AG04450 (cell line): ENCODE measurements at regions not wholly inside any gene's neighbourhood (a gene's known extent, or its start where the extent isn't known, plus 50 kb on each side); places are given as distances from the start of the nearest gene placed in this dataset.

Source experiments
- CTCF ChIA-PET: fragments of 300-600, 350-600 bp; formaldehyde crosslinking; extraction: SDS; loops from one replicate; lab custom pipeline; 2022; ENCODE audit warnings: antibody characterized with exemption, inconsistent platforms; lab: Charles Lee
- POLR2A ChIA-PET: fragments of 350-600 bp; formaldehyde crosslinking; extraction: SDS; loops from one replicate; lab custom pipeline; 2021; ENCODE audit warnings: antibody characterized with exemption, inconsistent platforms; lab: Yijun Ruan, JAX
- DNase-seq: peaks from one replicate; pipeline ENCODE4 v3.0.0-alpha.2; 2011; ENCODE audit warnings: low read depth, low spot score
- H3K27ac ChIP-seq: one replicate; pipeline ENCODE4 v1.5.1; 2012; ENCODE audit warnings: low read depth, low read length, control low read depth
- H3K27me3 ChIP-seq: one replicate; pipeline ENCODE4 v1.6.0; 2012; ENCODE audit warnings: low read length; ENCODE audit not compliant: control insufficient read depth, insufficient read depth
- H3K4me3 ChIP-seq: 2 replicates; pipeline ENCODE4 v1.5.1; 2011; ENCODE audit warnings: mild to moderate bottlenecking, low read depth, low read length, control low read depth
- H3K9me3 ChIP-seq: 2 replicates; pipeline ENCODE4 v1.5.1; 2012; ENCODE audit warnings: low read length; ENCODE audit not compliant: control insufficient read depth, insufficient read depth
- CTCF ChIP-seq: IDR thresholded peaks from 2 replicates; pipeline ENCODE4 v1.5.1; 2011; ENCODE audit warnings: low read depth, low read length, control low read depth, inconsistent platforms

- CTCF ChIA-PET = no interaction called here
- no peak for DNase-seq
- no peak overlapping the region for H3K4me3 ChIP-seq
- TF ChIP-seq CTCF = no peak
- no peaks in the 10 kb centered on the region for H3K9me3 ChIP-seq
- H3K27me3 ChIP-seq = no peaks in the 10 kb centered on the region
- no peak overlapping the region for H3K27ac ChIP-seq
- POLR2A ChIA-PET = no interaction called here
These were observed 103.2 kb upstream of the SMURF2 start for GRCh38 chr17:64765191-64765889.

DNA sequence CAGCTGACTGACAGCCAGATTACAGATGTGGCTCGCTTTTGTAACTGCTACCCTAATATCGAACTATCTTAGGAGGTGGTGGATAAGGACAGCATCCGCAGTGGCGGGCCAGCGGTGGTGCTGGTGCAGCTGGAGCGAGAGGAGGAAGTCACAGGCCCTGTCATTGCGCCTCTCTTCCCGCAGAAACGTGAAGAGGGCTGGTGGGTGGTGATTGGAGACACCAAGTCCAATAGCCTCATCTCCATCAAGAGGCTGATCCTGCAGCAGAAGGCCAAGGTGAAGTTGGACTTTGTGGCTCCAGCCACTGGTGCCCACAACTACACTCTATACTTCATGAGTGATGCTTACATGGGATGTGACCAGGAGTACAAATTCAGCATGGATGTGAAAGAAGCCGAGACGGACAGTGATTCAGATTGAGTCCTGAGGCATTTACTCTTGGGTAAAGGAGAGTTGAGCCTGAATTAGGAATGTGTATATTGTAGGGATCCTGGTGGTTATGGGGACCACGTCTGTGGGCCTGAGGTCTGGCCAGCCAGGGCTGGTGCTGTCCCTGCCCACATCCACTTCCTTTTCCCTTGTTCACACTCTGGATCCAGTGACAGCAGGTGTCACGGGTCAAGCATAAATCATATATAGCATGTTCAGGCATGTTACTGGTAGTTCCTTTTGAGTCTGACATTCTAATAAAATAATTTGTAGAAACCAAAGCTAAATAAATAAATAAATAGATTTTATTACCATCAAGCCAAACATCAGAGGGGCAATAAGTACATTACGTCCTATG, 89.0 kb upstream of the SMURF2 start:
- DNase-seq = no peak
- Histone ChIP-seq H3K27me3 (no peaks in the 10 kb centered on the region), H3K9me3 (no peaks in the 10 kb centered on the region), H3K4me3 (no peak overlapping the region), H3K27ac (no peak overlapping the region)
- no peak for TF ChIP-seq CTCF
- ChIA-PET CTCF (interaction anchor here (0.7 kb wide), 1 partner anchor 24 kb away, joined by 6 read pairs; no protein-coding TSS in a partner anchor), POLR2A (no interaction called here)

DNA sequence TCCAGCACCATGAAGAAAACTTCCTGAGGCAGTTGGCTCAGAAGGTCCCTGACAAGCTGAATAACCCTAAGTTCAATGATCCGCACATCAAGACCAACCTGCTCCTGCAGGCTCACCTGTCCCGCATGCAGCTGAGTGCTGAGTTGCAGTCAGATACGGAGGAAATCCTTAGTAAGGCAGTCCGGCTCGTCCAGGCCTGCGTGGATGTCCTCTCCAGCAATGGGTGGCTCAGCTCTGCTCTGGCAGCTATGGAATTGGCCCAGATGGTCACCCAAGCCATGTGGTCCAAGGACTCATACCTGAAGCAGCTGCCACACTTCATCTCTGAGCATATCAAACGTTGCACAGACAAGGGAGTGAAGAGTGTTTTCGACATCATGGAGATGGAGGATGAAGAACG, 88.4 kb upstream of the SMURF2 start:
- POLR2A ChIA-PET = no interaction called here
- Histone ChIP-seq H3K27me3 (no peaks in the 10 kb centered on the region), H3K9me3 (no peaks in the 10 kb centered on the region), H3K27ac (no peak overlapping the region), H3K4me3 (no peak overlapping the region)
- CTCF ChIA-PET = no interaction called here
- DNase-seq = no peak
- TF ChIP-seq CTCF = no peak

- no peak for DNase-seq
- POLR2A ChIA-PET = no interaction called here
- CTCF ChIA-PET = interaction anchor here (0.6 kb wide), 1 partner anchor 81 kb away, joined by 3 read pairs; no protein-coding TSS in a partner anchor
- no peaks in the 10 kb centered on the region for H3K9me3 ChIP-seq
- no peak for TF ChIP-seq CTCF
- H3K27ac ChIP-seq = no peak overlapping the region
- no peaks in the 10 kb centered on the region for H3K27me3 ChIP-seq
- H3K4me3 ChIP-seq = no peak overlapping the region
These were observed 87.2 kb upstream of the SMURF2 start for GRCh38 chr17:64749306-64749705.

DNA sequence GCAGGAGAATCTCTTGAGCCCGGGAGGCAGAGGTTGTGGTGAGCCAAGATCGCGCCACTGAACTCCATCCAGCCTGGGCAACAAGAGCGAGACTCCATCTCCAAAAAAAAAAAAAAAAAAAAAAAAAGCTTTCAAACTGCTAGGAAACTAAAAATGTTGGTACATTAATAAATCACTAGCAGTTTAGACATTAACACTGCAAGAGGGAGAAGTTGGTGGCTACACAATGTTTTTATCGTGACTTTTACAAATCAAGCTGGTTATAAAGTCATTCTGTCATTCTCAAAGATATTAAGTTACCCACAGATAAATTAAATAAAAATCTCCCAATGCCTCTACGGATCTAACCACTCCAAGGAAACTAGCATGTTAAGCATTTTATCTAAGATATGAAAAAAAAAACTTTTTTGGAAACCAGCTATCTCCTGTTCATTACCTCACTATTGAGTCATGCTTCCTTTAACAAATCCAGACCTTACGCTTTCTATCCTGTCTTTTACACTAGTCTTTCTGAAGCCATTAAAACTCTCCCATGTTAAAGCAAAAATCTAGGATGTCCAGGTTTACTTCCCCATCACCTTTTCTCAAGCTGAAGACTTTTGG, 85.9 kb upstream of the SMURF2 start:
- Histone ChIP-seq H3K27ac (peak overlapping the region; percentile 88), H3K4me3 (no peak overlapping the region), H3K9me3 (no peaks in the 10 kb centered on the region), H3K27me3 (no peaks in the 10 kb centered on the region)
- DNase-seq = peak; percentile 11
- ChIA-PET POLR2A (interaction anchor here (0.5 to 1.0 kb wide), 2 partner anchors 30 to 86 kb away, joined by 3 read pairs; partner anchors contain the start of gene SMURF2), CTCF (interaction anchor here (1.1 kb wide), 1 partner anchor 26 kb away, joined by 4 read pairs; no protein-coding TSS in a partner anchor)
- no peak for TF ChIP-seq CTCF
